Naive B cell (primary cell): ENCODE measurements at regions not wholly inside any gene's neighbourhood (a gene's known extent, or its start where the extent isn't known, plus 50 kb on each side); places are given as distances from the start of the nearest gene placed in this dataset.

ENCODE experiments used
- ATAC-seq, 2 donors: fragments of 150-1000 bp; cut with Tn5 transposase; 2 replicates each; pipeline ENCODE4 v1.10.0; 2021; ENCODE audit warnings: low read depth in 2 of 2, mild to moderate bottlenecking in 2 of 2, moderate library complexity in 2 of 2
- DNase-seq: peaks from one replicate; pipeline ENCODE4 v3.0.0; 2022
- H3K27ac Mint-ChIP-seq, 6 donors: one replicate each; pipeline ENCODE4 v1.8.0; 2020 to 2022; ENCODE audit warnings: mild to moderate bottlenecking in 6 of 6, mixed read lengths in 6 of 6, moderate library complexity in 5 of 6, inconsistent platforms in 2 of 6
- H3K27me3 Mint-ChIP-seq, 3 donors: one replicate each; pipeline ENCODE4 v1.8.0; 2021 to 2022; ENCODE audit warnings: mixed read lengths in 3 of 3, mild to moderate bottlenecking in 1 of 3
- H3K36me3 Mint-ChIP-seq, 2 donors: one replicate each; pipeline ENCODE4 v1.8.0; 2020 to 2022; ENCODE audit warnings: mixed read lengths in 2 of 2, inconsistent platforms in 1 of 2, mild to moderate bottlenecking in 1 of 2
- H3K4me1 Mint-ChIP-seq, 3 donors: one replicate each; pipeline ENCODE4 v1.8.0; 2020 to 2022; ENCODE audit warnings: mixed read lengths in 3 of 3, inconsistent platforms in 1 of 3, mild to moderate bottlenecking in 1 of 3, moderate library complexity in 1 of 3
- H3K4me3 Mint-ChIP-seq, 8 donors: one replicate each; pipeline ENCODE4 v1.8.0; 2020 to 2022; ENCODE audit warnings: mild to moderate bottlenecking in 8 of 8, mixed read lengths in 8 of 8, moderate library complexity in 8 of 8, inconsistent platforms in 2 of 8
- H3K9me3 Mint-ChIP-seq, 7 donors: one replicate each; pipeline ENCODE4 v1.8.0; 2020 to 2022; ENCODE audit warnings: mixed read lengths in 7 of 7, mild to moderate bottlenecking in 5 of 7, inconsistent platforms in 2 of 7, moderate library complexity in 1 of 7

- Mint-ChIP-seq H3K36me3 (no peaks in the 10 kb centered on the region), H3K4me3 (no peak overlapping the region), H3K4me1 (no peaks in the 10 kb centered on the region), H3K27me3 (peaks cover 0 to 13% (median 5%) of the 10 kb centered on the region in 3 donors), H3K9me3 (peaks cover 0 to 2% (median 0%) of the 10 kb centered on the region in 7 donors), H3K27ac (no peak overlapping the region)
- no peak for ATAC-seq
- no peak for DNase-seq
These were observed 361.6 kb upstream of the MARCKS start for GRCh38 chr6:113495521-113495920.

- no peaks in the 10 kb centered on the region for H3K4me1 Mint-ChIP-seq
- no peak for ATAC-seq
- no peaks in the 10 kb centered on the region for H3K36me3 Mint-ChIP-seq
- H3K4me3 Mint-ChIP-seq = no peak overlapping the region
- H3K9me3 Mint-ChIP-seq = peaks cover 0 to 2% (median 0%) of the 10 kb centered on the region in 7 donors
- peaks cover 0 to 13% (median 5%) of the 10 kb centered on the region in 3 donors for H3K27me3 Mint-ChIP-seq
- H3K27ac Mint-ChIP-seq = no peak overlapping the region
- no peak for DNase-seq
These were observed 361.0 kb upstream of the MARCKS start for GRCh38 chr6:113496166-113496565.

- no peak overlapping the region for H3K4me3 Mint-ChIP-seq
- peaks cover 0 to 2% (median 0%) of the 10 kb centered on the region in 7 donors for H3K9me3 Mint-ChIP-seq
- ATAC-seq = no peak
- H3K27ac Mint-ChIP-seq = peak overlapping the region in 1 of 6 donors; percentile 13
- H3K27me3 Mint-ChIP-seq = peaks cover 0 to 13% (median 5%) of the 10 kb centered on the region in 3 donors
- H3K4me1 Mint-ChIP-seq = no peaks in the 10 kb centered on the region
- no peaks in the 10 kb centered on the region for H3K36me3 Mint-ChIP-seq
- DNase-seq = no peak
These were observed 356.9 kb upstream of the MARCKS start for GRCh38 chr6:113500221-113500620.

- Mint-ChIP-seq H3K9me3 (peaks cover 0 to 2% (median 0%) of the 10 kb centered on the region in 7 donors), H3K4me1 (no peaks in the 10 kb centered on the region), H3K27me3 (peaks cover 0 to 6% (median 4%) of the 10 kb centered on the region in 3 donors), H3K27ac (no peak overlapping the region), H3K36me3 (no peaks in the 10 kb centered on the region), H3K4me3 (no peak overlapping the region)
- DNase-seq (no peak), ATAC-seq (no peak)
These were observed 352.0 kb upstream of the MARCKS start for GRCh38 chr6:113505084-113505699.

DNA sequence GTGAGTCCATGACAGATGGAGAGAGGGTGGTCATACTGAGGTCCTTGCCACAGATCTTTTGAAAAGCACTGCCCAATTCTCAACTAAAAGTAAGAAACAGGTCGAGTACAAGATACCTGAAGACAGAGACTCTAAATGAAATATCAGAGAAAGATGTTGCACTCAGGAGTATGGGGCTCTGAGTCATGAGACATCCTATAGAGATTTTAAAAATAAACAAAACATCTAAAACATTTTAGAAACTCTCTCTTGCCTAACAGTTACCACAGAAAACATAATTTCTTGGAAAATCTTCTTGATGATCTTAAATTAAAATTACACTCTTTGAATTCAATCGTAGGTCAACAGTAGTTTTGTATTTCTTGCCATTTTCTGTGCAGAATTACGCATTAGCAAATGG, 348.9 kb upstream of the MARCKS start:
- Mint-ChIP-seq H3K4me1 (peaks cover 3 to 10% (median 3%) of the 10 kb centered on the region in 3 donors), H3K9me3 (peaks cover 0 to 2% (median 0%) of the 10 kb centered on the region in 7 donors), H3K4me3 (no peak overlapping the region), H3K36me3 (no peaks in the 10 kb centered on the region), H3K27me3 (peaks cover 0 to 5% (median 0%) of the 10 kb centered on the region in 3 donors), H3K27ac (no peak overlapping the region)
- ATAC-seq (no peak), DNase-seq (no peak)

GRCh38 chr6:113511100-113511499, 346.0 kb upstream of the MARCKS start:
- H3K4me1 Mint-ChIP-seq = peaks cover 3 to 10% (median 3%) of the 10 kb centered on the region in 3 donors
- no peak overlapping the region for H3K4me3 Mint-ChIP-seq
- peaks cover 0 to 2% (median 0%) of the 10 kb centered on the region in 7 donors for H3K9me3 Mint-ChIP-seq
- no peak for ATAC-seq
- no peaks in the 10 kb centered on the region for H3K36me3 Mint-ChIP-seq
- DNase-seq = no peak
- peaks cover 4 to 10% (median 5%) of the 10 kb centered on the region in 3 donors for H3K27me3 Mint-ChIP-seq
- no peak overlapping the region for H3K27ac Mint-ChIP-seq

DNA sequence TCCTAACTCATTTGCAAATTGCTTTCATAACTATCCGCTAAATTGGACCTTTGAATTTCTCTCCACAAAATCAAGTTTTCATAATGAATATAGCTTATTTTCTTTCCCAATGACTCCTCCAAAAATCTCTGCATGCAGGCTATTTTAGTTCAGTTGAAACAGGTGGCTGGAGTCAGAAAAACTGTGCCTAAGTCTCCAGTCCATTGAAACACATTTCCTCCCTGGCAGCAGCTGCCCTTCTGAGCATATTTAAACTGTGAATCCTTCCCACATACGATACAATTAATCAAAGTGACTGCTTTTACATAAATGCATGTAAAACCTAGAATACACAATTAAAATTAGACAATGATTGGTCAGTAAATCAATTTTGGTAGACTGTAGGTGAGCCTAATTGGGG, 344.6 kb upstream of the MARCKS start:
- H3K4me3 Mint-ChIP-seq = no peak overlapping the region
- ATAC-seq (no peak), DNase-seq (no peak)
- no peak overlapping the region for H3K27ac Mint-ChIP-seq
- peaks cover 3 to 10% (median 3%) of the 10 kb centered on the region in 3 donors for H3K4me1 Mint-ChIP-seq
- H3K27me3 Mint-ChIP-seq = peaks cover 8 to 14% (median 8%) of the 10 kb centered on the region in 3 donors
- H3K9me3 Mint-ChIP-seq = peaks cover 0 to 2% (median 0%) of the 10 kb centered on the region in 7 donors
- no peaks in the 10 kb centered on the region for H3K36me3 Mint-ChIP-seq

DNA sequence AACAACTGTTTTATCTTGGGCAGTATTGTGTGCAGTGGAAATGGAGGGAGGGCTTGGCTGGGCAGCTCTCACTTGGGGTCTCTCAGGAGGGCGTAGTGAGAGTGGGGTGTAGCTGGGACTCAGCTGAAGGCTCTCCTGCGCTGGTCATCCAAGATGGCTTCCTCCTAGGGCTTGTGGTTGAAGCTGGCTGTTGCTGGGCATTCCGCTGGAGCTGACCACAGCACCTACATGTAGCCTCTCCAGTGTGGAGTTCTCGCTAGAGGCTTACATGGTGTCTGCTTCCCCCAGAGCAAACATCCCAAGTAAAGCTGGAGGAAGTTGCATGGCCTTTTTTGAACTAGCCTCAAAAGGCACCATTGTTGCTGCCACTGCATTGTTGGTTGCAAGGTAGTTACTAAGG, 344.1 kb upstream of the MARCKS start:
- Mint-ChIP-seq H3K27me3 (peaks cover 8 to 15% (median 10%) of the 10 kb centered on the region in 3 donors), H3K4me3 (no peak overlapping the region), H3K9me3 (peaks cover 0 to 2% (median 0%) of the 10 kb centered on the region in 7 donors), H3K4me1 (peaks cover 3 to 10% (median 3%) of the 10 kb centered on the region in 3 donors), H3K27ac (no peak overlapping the region), H3K36me3 (no peaks in the 10 kb centered on the region)
- ATAC-seq (no peak), DNase-seq (no peak)

- no peaks in the 10 kb centered on the region for H3K36me3 Mint-ChIP-seq
- H3K9me3 Mint-ChIP-seq = no peaks in the 10 kb centered on the region
- no peak overlapping the region for H3K27ac Mint-ChIP-seq
- no peak overlapping the region for H3K4me3 Mint-ChIP-seq
- no peaks in the 10 kb centered on the region for H3K4me1 Mint-ChIP-seq
- ATAC-seq = no peak
- peaks cover 7 to 19% (median 9%) of the 10 kb centered on the region in 3 donors for H3K27me3 Mint-ChIP-seq
- DNase-seq = no peak
These were observed 334.8 kb upstream of the MARCKS start for GRCh38 chr6:113522376-113522775.

GRCh38 chr6:113524826-113525225, 332.3 kb upstream of the MARCKS start:
- no peaks in the 10 kb centered on the region for H3K9me3 Mint-ChIP-seq
- H3K4me1 Mint-ChIP-seq = no peaks in the 10 kb centered on the region
- H3K27ac Mint-ChIP-seq = no peak overlapping the region
- H3K27me3 Mint-ChIP-seq = peaks cover 6 to 17% (median 15%) of the 10 kb centered on the region in 3 donors
- no peaks in the 10 kb centered on the region for H3K36me3 Mint-ChIP-seq
- ATAC-seq (no peak), DNase-seq (no peak)
- H3K4me3 Mint-ChIP-seq = no peak overlapping the region

GRCh38 chr6:113526553-113526952, 330.6 kb upstream of the MARCKS start:
- Mint-ChIP-seq H3K36me3 (no peaks in the 10 kb centered on the region), H3K9me3 (no peaks in the 10 kb centered on the region), H3K27me3 (peaks cover 6 to 17% (median 15%) of the 10 kb centered on the region in 3 donors), H3K27ac (no peak overlapping the region), H3K4me3 (no peak overlapping the region), H3K4me1 (no peaks in the 10 kb centered on the region)
- DNase-seq = no peak
- no peak for ATAC-seq

- Mint-ChIP-seq H3K27ac (no peak overlapping the region), H3K4me1 (no peaks in the 10 kb centered on the region), H3K9me3 (no peaks in the 10 kb centered on the region), H3K36me3 (no peaks in the 10 kb centered on the region), H3K27me3 (peaks cover 6 to 17% (median 15%) of the 10 kb centered on the region in 3 donors), H3K4me3 (no peak overlapping the region)
- DNase-seq = no peak
- no peak for ATAC-seq
These were observed 330.1 kb upstream of the MARCKS start for GRCh38 chr6:113526995-113527394.

GRCh38 chr6:113528111-113528510, 329.0 kb upstream of the MARCKS start:
- Mint-ChIP-seq H3K27ac (no peak overlapping the region), H3K27me3 (peaks cover 6 to 17% (median 15%) of the 10 kb centered on the region in 3 donors), H3K9me3 (no peaks in the 10 kb centered on the region), H3K4me1 (no peaks in the 10 kb centered on the region), H3K36me3 (no peaks in the 10 kb centered on the region), H3K4me3 (no peak overlapping the region)
- ATAC-seq = no peak
- no peak for DNase-seq

DNA sequence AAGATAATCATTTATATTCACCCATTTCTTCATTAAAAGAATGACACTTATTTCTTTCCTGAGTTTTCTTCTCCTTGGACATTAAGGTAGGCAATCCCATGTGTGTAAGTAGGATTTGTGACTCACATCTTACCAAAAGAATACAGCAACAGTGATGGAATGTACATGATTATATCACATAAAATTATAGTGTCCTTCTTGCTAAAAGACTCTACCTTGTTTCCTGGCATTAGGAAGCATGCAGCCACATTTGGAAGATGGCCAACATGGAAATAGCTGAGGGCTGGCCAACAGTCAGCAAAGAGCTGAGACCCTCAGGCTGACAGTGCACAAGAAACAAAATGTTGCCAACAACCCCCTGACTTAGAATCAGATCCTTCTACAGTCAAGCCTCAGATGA, 327.9 kb upstream of the MARCKS start:
- no peak for DNase-seq
- ATAC-seq = no peak
- H3K27me3 Mint-ChIP-seq = peaks cover 6 to 17% (median 15%) of the 10 kb centered on the region in 3 donors
- H3K4me1 Mint-ChIP-seq = no peaks in the 10 kb centered on the region
- H3K27ac Mint-ChIP-seq = no peak overlapping the region
- no peak overlapping the region for H3K4me3 Mint-ChIP-seq
- no peaks in the 10 kb centered on the region for H3K36me3 Mint-ChIP-seq
- no peaks in the 10 kb centered on the region for H3K9me3 Mint-ChIP-seq
